AG08396 (cell line): ENCODE measurements at regions not wholly inside any gene's neighbourhood (a gene's known extent, or its start where the extent isn't known, plus 50 kb on each side); places are given as distances from the start of the nearest gene placed in this dataset.

Source experiments
- DNase-seq: peaks from one replicate; pipeline ENCODE4 v3.0.0; 2012; ENCODE audit warnings: low spot score, mixed read lengths

DNA sequence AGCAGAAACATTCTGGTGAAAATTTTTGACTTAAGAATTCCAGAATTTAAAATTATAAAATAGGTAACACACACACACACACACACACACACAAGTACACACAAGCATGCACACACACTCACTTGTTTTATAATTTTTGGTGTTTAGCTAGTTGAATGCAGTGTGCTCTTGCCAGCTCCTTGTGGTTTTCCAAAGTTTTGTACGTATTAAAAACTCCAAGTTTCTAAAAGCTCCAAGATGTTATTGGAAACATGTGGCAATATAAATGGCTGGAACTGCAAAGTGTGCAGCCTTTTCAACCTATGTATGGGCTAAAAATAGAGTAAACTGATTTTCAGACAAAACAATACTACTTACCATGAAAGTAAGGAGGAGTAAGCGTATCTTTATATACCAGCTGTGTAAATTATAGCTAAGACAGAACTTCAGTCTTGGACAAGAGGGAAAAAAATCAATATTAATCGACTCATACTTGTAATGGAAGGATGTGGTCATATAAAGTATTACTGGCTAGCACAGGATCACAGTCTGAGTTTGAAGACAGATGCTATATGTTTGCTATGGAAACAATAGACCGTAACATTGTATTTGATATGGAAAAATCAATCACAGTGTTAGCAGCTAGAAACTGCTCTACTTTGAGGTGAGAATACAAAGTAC lies 727.1 kb upstream of the GRAMD2B start:
- DNase-seq = no peak

GRCh38 chr5:125696762-125697161 lies 726.4 kb upstream of the GRAMD2B start:
- DNase-seq = peak; percentile 34

DNA sequence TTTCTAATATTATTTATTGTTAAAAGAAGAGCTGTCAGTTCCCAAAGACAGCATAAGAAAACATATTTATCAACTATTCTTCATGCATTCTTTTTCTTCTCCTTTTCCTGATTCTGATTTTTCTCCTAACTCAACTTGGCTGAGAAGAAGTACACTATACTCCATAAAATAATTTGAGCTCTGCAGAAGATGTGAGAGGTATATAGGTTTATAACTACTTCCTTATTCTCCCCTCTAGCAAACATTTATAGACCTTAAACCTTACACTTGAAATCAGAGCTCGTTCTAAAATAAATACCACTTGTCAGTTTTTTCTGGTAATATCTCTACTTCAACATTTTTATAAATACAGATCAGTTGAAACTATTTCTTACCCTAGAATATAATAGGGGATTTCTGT lies 724.8 kb upstream of the GRAMD2B start:
- no peak for DNase-seq

GRCh38 chr5:125699860-125700259 lies 723.3 kb upstream of the GRAMD2B start:
- no peak for DNase-seq

DNA sequence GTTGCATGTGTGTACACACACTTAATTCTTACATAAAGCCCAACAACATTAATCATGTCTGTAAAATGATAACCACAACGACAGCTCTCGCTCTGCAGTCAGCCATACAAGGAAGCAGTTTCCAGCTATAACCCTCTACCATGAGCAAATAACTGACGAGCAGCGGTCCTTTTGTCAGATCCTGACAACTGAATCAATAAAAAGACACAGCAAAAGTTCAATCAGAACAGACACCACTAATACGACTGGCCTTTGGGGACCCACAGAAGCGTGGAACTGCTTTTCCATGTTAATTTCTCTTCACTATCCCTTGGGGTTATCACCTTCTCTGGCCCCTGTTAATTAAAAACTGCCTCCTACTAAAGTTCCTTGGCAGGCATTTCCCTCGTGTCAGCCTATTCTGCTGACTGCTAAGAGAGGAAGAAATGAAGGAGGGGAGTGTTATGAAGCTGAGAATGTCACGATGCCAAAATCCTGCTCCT lies 722.8 kb upstream of the GRAMD2B start:
- DNase-seq = no peak

DNA sequence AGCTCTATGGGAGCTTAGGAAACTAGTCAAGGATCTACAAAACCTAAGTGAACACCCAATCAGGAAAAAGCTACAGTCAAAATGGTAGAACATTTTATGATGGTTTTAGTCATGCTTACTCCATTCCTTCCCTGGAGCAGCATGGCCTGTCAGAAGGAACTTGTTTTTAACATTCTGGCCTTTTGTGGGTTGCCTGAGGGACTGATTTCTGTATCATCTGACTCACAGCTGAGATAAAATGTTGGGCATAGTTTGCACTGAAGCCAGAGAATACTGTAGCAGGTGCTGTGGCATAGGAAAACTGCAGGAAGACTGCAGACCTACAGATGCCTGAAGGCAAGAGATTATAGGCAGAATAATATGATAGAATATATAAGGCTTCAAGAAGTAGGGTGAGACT lies 719.6 kb upstream of the GRAMD2B start:
- DNase-seq = no peak

- DNase-seq = no peak
Observed at GRCh38 chr5:125704888-125705287, 718.3 kb upstream of the GRAMD2B start.

GRCh38 chr5:125708583-125708982 lies 714.6 kb upstream of the GRAMD2B start:
- DNase-seq = no peak

DNA sequence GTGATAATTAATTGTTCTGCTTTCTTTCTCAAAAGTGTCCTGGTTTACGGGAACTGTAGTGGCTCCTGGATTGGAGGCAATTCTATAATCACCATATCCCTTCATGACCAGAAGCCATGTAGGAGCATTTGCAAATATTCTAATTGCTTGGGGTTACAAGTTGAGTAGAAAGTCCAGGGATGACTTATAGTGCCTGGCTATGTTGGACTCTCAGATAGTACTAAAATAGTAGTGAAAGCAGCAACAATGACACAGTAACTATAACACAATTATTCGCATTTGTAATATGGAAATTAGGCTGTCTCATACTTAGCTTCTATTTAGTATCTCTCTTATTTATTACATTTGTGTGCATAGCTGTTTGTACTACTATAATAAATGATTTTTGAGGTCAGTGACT lies 712.5 kb upstream of the GRAMD2B start:
- no peak for DNase-seq

DNA sequence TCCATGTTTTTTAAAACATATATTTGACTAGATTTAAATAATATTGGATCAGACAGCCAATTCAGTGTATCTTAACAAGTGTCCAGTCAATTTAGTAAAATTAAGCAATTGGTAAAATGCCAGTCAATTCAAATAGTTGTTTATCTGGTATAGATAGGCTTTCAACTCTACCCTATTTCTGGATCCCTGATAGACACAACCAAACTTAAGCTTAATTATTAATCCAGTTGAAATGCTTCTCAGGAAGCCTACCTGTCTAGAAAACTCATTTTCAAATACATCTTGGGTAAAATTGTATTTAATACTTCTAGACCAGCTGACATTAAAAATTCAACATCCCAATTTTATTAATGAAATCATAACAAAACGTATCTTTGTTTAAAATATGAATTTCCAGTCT lies 710.8 kb upstream of the GRAMD2B start:
- DNase-seq = no peak

- DNase-seq = no peak
Observed at GRCh38 chr5:125713109-125713805, 710.0 kb upstream of the GRAMD2B start.

DNA sequence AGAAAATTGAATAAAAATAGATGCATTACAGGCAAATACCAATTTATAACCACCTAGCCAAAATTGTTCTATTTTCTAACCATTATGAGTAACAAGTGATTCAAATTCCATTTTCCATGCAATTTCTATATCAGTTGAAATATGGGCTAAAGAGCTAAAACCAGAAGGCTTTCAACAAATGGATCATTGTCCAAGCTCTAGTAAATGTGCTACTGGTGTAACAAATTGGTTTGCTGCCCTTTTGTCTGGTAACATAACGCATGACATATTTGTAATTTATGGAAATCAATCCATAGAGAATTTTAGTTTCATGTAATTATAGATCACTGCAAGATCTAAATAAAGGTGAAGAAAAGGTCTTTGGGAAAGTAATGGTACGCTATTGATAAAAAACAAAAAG lies 708.0 kb upstream of the GRAMD2B start:
- no peak for DNase-seq

- DNase-seq = peak; percentile 38
Observed at GRCh38 chr5:125717209-125717608, 706.0 kb upstream of the GRAMD2B start.

GRCh38 chr5:125719681-125720347 lies 703.4 kb upstream of the GRAMD2B start:
- DNase-seq = no peak

- no peak for DNase-seq
Observed at GRCh38 chr5:125720348-125720685, 702.9 kb upstream of the GRAMD2B start.

DNA sequence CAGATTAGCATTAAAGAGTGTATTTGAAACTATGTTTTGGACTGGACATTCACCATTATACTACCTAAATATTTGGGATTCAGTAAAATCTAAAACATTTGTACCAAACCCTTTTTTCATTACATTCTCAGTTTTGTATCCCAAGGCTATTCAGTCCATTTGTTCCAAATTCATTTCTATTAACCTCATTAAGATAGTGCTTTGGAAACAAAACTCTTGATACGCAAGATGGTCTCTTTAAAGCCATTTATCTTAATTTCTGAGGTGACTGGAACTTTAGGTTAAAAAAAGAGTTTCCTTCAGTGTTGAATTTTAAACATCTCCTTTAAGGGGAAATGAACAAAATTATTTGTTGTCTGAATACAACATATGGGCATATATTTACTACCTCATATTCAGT lies 702.5 kb upstream of the GRAMD2B start:
- no peak for DNase-seq

- DNase-seq = no peak
Observed at GRCh38 chr5:125722550-125722949, 700.7 kb upstream of the GRAMD2B start.

GRCh38 chr5:125725691-125726090 lies 697.5 kb upstream of the GRAMD2B start:
- DNase-seq = no peak

DNA sequence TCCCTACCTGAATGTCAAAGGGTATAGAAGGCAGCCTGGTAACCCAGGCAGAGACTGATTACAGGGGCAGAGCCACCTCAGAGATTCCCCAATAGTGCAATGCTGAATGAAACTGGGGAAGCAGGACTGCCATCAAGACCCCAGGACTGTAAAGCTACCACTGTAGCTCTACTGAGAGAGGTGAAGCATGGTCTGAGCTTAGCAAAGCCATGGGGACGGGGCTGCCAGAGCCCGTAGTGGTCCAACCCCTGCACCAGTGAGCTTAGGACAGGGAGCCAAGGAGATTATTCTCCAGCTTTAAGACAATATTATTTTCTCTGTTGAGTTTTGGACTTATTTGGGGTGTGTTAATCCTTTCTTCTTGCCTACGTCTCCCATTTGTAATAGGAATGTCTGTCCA lies 679.3 kb upstream of the GRAMD2B start:
- no peak for DNase-seq

GRCh38 chr5:125746917-125747316 lies 676.3 kb upstream of the GRAMD2B start:
- DNase-seq = no peak

- DNase-seq = no peak
Observed at GRCh38 chr5:125750147-125750860, 672.9 kb upstream of the GRAMD2B start.

GRCh38 chr5:125750861-125751186 lies 672.4 kb upstream of the GRAMD2B start:
- no peak for DNase-seq

DNA sequence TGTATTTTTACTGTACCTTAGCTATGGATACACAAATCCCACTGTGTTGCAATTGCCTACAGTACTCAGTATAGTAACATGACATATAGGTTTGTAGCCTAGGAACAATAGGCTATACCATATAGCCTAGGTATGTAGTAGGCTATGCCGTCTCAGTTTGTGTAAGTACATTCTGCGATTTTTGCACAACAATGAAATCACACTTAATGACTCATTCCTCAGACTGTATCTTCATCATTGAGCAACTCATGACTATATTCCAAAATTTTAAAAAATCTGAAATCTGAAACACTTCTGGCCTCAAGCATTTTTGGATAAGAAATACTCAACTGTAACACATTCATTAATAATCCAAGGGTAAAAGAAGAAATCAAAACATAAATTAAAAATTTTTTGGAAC lies 666.8 kb upstream of the GRAMD2B start:
- DNase-seq = no peak
